ENCODE measurements at regions not wholly inside any gene's neighbourhood (a gene's known extent, or its start where the extent isn't known, plus 50 kb on each side); places are given as distances from the start of the nearest gene placed in this dataset.

DNA sequence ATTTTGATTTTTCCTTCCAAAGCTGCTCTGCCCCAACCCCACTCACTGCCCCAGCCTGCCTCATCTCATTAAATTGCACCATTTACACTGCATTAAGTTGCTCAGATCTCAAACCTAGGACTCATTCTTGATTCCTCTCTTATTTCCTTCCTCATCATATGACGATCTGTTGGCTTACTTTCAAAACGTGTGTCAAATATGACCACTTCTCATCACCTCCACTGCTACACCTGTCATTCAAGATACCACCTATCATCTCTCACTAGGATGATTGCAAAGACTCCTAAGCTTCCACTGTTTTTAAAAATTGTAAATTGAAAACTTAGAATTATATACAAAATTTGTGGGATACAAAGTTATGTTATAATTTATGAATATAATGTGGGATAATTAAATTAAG lies 147.1 kb downstream of the DCK start:
- TF ChIP-seq CTCF (IDR thresholded peaks at IDR 0.05) (no peak), POLR2AphosphoS5 (IDR thresholded peaks at IDR 0.05) (no peak), POLR2A (IDR thresholded peaks at IDR 0.05) (no peak), EP300 (IDR thresholded peaks at IDR 0.05) (no peak)
